Muscle of back (tissue), 3 donors: ENCODE measurements at regions not wholly inside any gene's neighbourhood (a gene's known extent, or its start where the extent isn't known, plus 50 kb on each side); places are given as distances from the start of the nearest gene placed in this dataset.

Experiments
- DNase-seq, 3 donors: peaks; one replicate each; pipeline versions ENCODE4 v3.0.0 to v3.0.0-alpha.2; 2013

DNA sequence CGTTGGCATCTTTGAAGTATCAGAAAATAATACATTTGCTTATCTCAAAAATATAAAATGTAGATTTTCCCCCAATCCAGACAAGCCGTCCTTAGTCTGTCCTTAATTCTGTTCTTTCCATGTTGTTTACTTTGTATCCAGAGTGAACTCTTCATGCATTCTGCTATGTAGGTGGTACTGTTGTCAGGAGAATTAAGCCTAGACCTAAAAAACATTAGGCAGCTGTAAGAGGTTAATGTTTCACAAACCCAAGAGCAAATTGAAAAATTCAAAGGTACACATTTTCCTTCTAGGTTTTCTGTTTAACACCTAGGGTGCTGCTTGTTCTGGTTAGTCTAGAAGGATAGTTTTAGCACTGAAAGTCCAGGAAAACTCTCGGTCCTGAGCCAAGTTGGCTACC, 426.4 kb downstream of the QKI start:
- DNase-seq: no peak

GRCh38 chr6:163839296-163839695, 424.8 kb downstream of the QKI start:
- DNase-seq: no peak

DNA sequence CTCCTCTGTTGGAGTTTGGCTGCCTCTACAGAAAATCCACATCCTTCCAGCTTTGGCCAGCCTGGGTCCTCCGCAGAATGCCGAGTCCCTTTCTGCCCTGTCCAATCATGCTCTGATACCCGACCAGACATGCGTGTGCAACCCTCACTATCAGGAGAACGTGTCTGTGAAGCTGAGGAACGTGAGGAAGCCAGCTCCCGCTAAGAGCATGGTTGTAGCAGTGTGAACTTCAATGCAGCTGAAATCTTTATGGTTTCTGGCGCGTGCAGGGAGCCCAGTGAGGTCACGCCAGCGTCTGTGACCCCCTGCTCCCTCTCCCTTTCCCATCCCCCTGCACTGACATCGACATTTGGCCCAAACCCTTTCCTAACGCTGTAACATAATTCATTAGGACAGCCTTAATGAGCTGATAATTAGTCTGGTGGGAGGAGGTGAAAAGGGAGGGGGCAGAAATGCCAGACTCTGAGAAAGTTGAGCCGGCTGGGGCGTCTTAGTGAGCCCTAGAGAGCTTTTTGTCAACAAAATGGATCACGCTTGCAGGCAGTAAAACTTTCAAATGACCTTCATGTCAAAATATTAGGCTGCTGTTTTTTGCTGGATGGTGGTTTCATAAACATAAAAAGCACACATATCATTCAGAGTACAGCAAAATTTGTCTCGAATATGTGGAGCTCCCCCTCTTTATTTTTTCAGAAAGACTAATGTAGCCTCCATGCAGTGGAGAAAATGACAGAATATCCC, 423.3 kb downstream of the QKI start:
- peak in 1 of 3 donors; percentile 77 for DNase-seq

GRCh38 chr6:163836876-163837690, 422.6 kb downstream of the QKI start:
- no peak for DNase-seq

- no peak for DNase-seq
Observed at GRCh38 chr6:163835439-163836171, 421.1 kb downstream of the QKI start.

DNA sequence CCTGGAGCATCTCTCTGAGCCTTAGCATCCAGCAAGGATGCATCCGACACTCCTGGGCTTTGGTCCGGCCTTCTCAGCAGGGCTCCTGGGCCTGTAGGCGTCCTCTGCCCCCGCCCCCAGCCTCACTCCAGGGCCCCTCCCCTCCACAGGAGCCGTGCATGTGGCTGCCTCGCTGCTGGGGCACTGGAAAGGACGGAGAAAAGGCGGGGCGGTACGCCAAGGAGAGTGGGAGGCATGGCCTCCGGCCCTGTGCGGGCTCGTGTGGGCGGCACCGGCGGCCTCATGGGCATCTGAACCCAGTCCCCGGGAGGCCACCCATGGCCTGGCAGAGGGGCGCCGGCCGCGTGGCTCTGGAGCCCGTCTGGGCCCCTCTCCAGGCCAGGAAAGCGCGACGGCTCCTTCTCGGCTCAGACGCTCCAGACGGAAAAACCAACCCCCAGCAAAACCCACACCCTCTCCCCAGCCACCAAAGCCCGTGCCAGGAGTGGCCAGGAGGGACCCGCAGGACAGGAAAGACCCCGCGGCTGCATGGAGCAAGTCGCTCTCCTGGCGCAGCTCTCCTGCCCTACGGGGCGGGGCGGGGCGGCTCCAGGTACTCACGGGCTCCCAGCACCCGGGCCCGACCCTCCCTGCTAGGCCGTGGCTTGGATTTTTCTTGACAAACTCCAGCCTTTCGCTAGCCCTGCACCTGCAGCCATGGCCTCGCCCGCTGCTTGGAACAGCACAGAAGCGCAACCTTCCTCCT, 419.9 kb downstream of the QKI start:
- DNase-seq: no peak

DNA sequence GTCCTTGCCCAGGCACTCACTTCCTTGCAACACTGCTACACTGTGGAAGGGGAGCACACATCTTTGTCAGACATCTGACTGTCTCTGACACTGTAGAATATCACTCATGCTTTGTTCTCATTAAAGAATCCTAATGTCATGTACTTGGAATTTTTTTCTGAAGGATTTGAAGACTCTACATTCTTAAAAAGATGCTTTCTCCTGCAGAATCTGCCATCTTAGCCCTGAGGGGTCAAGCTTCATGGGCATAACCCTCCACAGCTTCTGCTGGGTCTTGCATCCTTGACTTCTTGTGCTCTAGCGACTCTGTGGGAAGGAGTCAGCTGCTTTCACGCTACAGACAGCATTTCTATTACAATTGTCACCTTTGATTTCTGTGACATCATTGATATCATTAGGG, 417.2 kb downstream of the QKI start:
- no peak for DNase-seq

- no peak for DNase-seq
Observed at GRCh38 chr6:163830641-163831040, 416.1 kb downstream of the QKI start.

DNA sequence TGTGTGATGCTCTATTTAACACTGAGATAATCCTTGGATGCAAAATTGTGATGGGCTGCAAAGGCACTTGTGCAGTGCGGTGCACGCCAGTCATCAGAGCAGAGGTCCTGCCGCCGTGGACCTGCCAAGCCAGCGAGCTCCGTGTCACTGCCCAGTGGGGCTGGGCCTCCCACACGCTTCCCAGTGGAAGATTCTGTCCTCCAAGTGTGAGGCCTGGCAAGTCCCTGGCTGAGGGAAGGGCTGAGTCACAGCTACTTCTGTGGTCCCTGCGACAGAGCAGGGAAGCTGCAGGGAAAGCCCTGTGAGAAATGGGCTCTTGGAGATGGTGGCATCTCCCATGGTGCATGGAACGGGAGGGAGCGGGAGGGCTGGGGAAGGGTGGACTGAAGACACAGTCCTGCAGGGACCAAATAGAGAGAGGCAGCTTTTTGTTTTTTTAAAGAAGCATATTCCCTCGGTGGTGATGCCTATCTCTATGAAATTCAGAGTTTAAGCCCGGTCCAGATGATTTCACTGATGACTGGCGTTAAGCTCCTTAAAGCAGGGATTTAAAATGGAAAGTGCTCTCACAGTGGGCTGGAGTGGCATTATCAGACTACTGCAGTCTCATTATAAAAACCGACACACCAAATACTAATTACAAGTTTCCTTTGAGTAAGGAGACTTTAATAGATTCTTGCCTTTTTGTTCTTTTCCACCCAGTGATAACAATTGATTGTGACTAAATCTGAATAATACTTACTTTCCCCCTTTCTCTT, 413.7 kb downstream of the QKI start:
- DNase-seq: no peak

DNA sequence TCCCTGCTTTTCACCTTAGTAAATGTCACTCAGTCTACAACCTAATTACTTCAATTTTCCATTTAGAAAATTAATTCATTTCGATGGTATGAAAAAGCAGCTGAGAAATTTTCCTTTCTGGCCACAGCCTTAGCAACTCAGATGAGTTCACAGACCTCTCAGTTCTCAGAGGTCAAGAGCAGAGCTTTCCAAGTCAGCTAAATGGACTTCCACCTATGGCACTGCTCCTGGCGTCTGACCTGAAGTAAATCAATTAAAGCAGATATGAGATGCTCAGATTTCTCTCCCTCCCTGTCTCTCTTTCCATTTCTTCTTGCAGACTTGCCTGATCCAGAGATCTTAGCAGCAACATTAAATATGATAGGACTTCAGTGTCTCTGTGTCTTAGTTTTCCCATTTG, 412.6 kb downstream of the QKI start:
- DNase-seq: no peak

DNA sequence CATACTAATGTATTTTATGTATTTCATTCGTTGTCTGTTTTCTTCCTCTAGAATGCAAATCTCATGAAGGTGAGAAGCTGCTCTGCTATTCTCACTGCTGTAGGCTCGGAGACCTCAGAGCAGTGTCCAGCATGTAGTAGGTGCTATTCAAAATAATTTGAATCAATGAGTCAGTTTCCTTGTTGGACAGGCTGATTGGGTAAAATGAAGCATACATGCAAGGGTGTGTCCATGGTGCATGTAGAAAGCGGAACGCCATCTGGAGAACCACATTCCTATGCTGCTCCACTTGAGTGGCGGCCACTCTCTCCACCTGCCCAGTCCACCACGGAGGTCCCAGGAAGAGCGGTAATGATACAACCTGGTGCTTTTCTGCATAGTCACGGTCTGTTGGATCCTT, 412.1 kb downstream of the QKI start:
- no peak for DNase-seq

- peak in 1 of 3 donors; percentile 48 for DNase-seq
Observed at GRCh38 chr6:163825033-163825432, 410.5 kb downstream of the QKI start.

GRCh38 chr6:163823577-163823976, 409.1 kb downstream of the QKI start:
- DNase-seq: no peak

- peak in 2 of 3 donors; percentile 30 to 40 for DNase-seq
Observed at GRCh38 chr6:163820745-163821458, 406.4 kb downstream of the QKI start.

DNA sequence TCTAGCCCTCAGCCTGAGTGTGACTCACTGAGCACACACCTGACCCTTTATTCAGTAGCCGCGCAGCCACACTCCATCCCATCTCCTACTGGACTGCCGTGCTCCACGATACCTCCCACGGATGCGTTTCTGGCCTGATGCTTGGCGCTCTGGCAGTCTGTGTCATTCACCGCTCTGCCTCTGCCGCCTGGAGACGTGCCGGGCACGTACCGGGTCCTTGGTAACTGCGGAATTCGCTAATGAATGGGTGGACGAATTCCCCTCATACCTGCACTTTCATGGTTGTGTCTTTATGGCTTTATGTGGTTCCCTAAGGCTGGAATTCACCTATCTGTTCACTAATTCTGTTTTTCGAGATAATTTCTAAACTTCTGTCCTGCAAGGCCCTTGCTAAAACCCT, 405.7 kb downstream of the QKI start:
- no peak for DNase-seq

- no peak for DNase-seq
Observed at GRCh38 chr6:163818719-163819118, 404.2 kb downstream of the QKI start.

DNA sequence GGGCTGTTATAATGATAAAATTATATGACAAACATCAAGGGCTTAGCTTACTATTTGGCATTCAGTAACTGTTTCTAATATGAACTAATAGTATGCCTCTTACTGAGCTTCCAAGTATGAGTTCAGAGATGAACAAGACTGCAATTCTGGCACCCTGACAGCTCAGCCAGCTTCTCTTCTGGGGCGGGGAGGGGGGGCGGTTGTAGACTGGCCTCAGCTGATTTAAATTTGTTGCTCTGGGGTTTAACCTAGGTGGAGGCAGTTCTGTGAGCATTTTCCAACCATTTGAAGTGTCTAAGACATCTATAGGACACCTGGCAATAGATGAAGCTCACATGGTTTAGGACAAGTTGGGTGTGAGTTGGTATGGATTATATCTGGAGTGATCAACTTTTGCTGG, 401.9 kb downstream of the QKI start:
- DNase-seq: no peak

GRCh38 chr6:163815796-163816195, 401.3 kb downstream of the QKI start:
- no peak for DNase-seq

DNA sequence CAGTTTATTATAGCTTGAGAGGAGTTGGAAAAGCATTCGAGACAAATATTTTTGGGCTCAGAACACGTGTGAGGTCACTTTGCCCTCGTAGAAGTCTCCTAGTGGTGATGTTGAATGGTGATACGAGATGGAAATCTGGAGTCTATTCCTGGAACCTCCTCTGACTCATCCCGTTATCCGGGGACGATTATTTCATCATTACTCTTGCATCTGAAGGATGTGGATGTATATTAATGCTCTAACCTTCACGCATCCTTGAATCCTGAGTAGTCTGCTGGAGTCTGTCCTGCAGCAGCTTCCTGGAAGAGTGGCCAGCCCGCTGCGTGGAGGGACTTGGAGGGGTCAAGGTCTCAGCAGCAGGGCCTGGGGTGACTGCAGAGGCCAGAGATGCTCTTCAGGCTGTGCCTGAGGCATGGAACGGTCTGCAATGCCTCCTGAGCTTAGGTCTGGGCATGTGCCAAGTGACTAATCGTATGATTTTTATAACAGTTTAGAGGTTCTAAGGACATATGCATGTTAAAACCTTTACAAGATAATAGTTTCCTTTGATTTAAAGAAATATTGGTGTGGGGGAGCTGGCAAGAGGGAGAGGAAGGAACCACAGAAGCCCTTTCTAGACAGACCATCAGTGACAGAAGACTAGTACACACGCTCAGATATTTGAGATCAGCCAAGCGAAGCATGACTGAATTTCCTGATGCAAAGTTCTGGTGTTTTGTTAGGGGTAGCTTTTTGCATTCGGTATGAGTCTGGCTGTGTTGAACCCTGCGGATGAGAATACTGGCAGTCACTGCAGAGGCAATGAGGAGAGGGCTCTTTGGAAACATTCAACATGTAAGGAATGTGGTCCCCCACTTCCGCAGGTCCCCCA, 400.2 kb downstream of the QKI start:
- peak; percentile 85 to 86 (median 86) for DNase-seq
